CD4-positive, alpha-beta T cell treated with Interleukin-4 for 4 hours (primary cell): ENCODE measurements at regions not wholly inside any gene's neighbourhood (a gene's known extent, or its start where the extent isn't known, plus 50 kb on each side); places are given as distances from the start of the nearest gene placed in this dataset.

Experiments used
- DNase-seq: peaks from one replicate; pipeline ENCODE4 v3.0.0-alpha.2; 2020

- no peak for DNase-seq
These were observed 58.7 kb upstream of the PPP2R5A start for GRCh38 chr1:212226467-212226866.

- no peak for DNase-seq
These were observed 57.1 kb upstream of the PPP2R5A start for GRCh38 chr1:212228076-212228475.

- no peak for DNase-seq
These were observed 56.6 kb upstream of the PPP2R5A start for GRCh38 chr1:212228591-212229119.

- no peak for DNase-seq
These were observed 55.6 kb upstream of the PPP2R5A start for GRCh38 chr1:212229654-212230053.

DNA sequence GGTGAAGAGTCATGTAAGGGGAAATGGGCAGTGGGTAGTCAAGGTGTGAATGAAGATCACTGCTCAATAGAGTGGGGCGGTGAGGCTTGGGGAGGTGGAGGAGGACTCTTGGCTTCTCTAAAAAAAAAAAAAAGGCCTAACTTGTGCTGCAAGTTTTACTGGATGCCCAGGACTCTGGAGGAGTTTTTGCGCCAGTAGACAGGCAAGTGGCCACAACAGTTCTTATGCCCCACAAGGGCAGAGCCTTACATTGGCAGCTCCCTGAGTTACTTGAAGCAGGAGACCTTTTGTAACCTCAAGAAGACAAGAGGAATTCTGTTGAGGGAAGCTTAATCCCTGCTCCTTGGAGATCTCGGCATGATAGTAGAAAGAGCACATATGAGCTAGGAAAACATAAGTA, 54.9 kb upstream of the PPP2R5A start:
- no peak for DNase-seq

DNA sequence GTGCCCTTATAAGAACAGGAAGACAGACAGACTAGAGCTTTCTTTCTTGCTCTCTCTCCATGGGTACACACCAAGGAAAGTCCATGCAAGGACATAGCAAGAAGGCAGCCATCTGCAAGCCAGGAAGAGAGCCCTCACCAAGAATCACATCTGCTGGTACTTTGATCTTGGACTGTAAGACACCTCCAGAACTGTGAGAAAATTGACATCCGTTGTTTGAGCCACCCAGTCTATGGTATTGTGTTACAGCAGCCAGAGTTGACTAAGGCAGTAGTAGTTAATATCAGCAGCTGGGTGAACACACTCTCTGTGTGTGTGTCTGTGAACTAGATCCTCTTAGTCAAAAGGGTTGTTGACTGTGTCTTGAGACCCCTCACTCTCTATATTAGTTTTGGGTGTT, 53.8 kb upstream of the PPP2R5A start:
- peak; percentile 17 for DNase-seq

DNA sequence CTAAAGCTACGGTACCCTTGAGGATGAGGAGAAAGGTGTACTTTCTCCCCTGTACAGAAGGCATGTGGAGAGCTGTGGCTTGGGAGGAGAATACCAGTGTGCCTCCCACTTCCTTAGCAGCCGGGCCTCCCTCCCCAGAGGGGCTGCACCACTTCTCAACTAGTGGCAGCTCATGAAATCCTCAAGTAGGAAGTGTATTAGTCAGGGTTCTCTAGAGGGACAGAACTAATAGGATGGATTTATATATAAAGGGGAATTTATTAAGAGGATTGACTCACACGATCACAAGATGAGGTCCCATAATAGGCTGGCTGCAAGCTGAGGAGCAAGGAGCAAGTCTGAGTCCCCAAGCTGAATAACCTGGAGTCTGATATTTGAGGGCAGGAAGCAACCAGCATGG, 53.1 kb upstream of the PPP2R5A start:
- no peak for DNase-seq

- DNase-seq: no peak
These were observed 51.9 kb upstream of the PPP2R5A start for GRCh38 chr1:212233321-212233720.

- DNase-seq: peak; percentile 30
These were observed 50.5 kb upstream of the PPP2R5A start for GRCh38 chr1:212234431-212235395.
